HepG2 (cell line): ENCODE measurements at regions not wholly inside any gene's neighbourhood (a gene's known extent, or its start where the extent isn't known, plus 50 kb on each side); places are given as distances from the start of the nearest gene placed in this dataset.
A peak's percentile ranks its signal among the peaks of the same experiment; 100 is the strongest.

ENCODE experiments used
- ATAC-seq: fragments of 200-7000 bp; cut with Tn5 transposase; 3 replicates; pipeline ENCODE4 v1.9.1; 2020; ENCODE audit warnings: mild to moderate bottlenecking, moderate library complexity
- BruUV-seq: library from RNA; stranded (reverse); fragments of 400-500 nt; replicated peaks from 2 replicates; lab custom pipeline; 2021; lab: Mats Ljungman, UMichigan
- CTCF ChIA-PET: fragments of 300-600 bp; formaldehyde crosslinking; extraction: SDS; loops from one replicate; lab custom pipeline; 2021; ENCODE audit warnings: low total read pairs, inconsistent platforms, low intra/inter-chr PET ratio; lab: Yijun Ruan, JAX
- POLR2A ChIA-PET: fragments of 350-600 bp; sonication (Branson Sonifier 250); formaldehyde crosslinking; loops from one replicate; lab custom pipeline; 2020; ENCODE audit warnings: antibody characterized with exemption, inconsistent platforms; lab: Yijun Ruan, JAX
- DNase-seq: peaks from one replicate; pipeline ENCODE4 v3.0.0-alpha.2; 2015; ENCODE audit warnings: low spot score
- FAIRE-seq: peaks from 3 replicates; lab custom pipeline; 2011; peaks lifted over from hg19 to GRCh38; lab: Jason Lieb, UNC
- H2AFZ ChIP-seq: one replicate; pipeline ENCODE4 v1.6.1; 2011; ENCODE audit warnings: low read length, inconsistent platforms
- H3K27ac ChIP-seq: fragments of 300-600 bp; 3 replicates; pipeline ENCODE4 v1.8.0; 2011; ENCODE audit warnings: mixed run types, mild to moderate bottlenecking, mixed read lengths, low read length, inconsistent platforms; ENCODE audit not compliant: insufficient read depth; ENCODE audit errors: extremely low read length
- H3K27me3 ChIP-seq, 2 experiments: fragments of 200-600 bp in 1 of 2; 2 replicates in 1 of 2; 3 replicates in 1 of 2; pipeline versions ENCODE4 v1.6.0 to v1.8.0; 2011; ENCODE audit warnings: low read length in 2 of 2, mild to moderate bottlenecking in 2 of 2, moderate library complexity in 2 of 2, inconsistent platforms in 1 of 2; ENCODE audit not compliant: insufficient read depth in 2 of 2, control insufficient read depth in 1 of 2
- H3K36me3 ChIP-seq, 2 experiments: fragments of 200-600 bp in 1 of 2; replicated peaks in 1 of 2; 2 replicates in 1 of 2; 3 replicates in 1 of 2; pipeline versions ENCODE4 v1.5.1 to v1.8.0; 2011; ENCODE audit warnings: low read length in 2 of 2, inconsistent platforms in 1 of 2; ENCODE audit not compliant: insufficient read depth in 2 of 2, control insufficient read depth in 1 of 2
- H3K4me1 ChIP-seq: 2 replicates; pipeline ENCODE4 v1.5.1; 2012; ENCODE audit warnings: low read length, inconsistent platforms; ENCODE audit not compliant: insufficient read depth
- H3K4me2 ChIP-seq: 2 replicates; pipeline ENCODE4 v1.6.0; 2011; ENCODE audit warnings: low read depth, low read length, inconsistent platforms
- H3K4me3 ChIP-seq, 3 experiments: fragments of 200-600 bp in 1 of 3; sonication (generic), shearing (Covaris generic) in 1 of 3; replicated peaks in 1 of 3; 2 replicates each; pipeline ENCODE4 v1.5.1; 2011 to 2016; ENCODE audit warnings: low read length in 3 of 3, inconsistent platforms in 2 of 3, low read depth in 2 of 3, mild to moderate bottlenecking in 2 of 3, control low read depth in 1 of 3, mixed read lengths in 1 of 3; ENCODE audit not compliant: insufficient read depth in 1 of 3
- H3K79me2 ChIP-seq: one replicate; pipeline ENCODE4 v1.6.1; 2011; ENCODE audit warnings: low read length, inconsistent platforms; ENCODE audit not compliant: insufficient read depth
- H3K9ac ChIP-seq: 2 replicates; pipeline ENCODE4 v1.6.0; 2011; ENCODE audit warnings: mild to moderate bottlenecking, low read depth, low read length, inconsistent platforms; ENCODE audit not compliant: insufficient read depth
- H3K9me3 ChIP-seq: 2 replicates; pipeline ENCODE4 v1.5.1; 2012; ENCODE audit warnings: mild to moderate bottlenecking, low read length
- H4K20me1 ChIP-seq: 2 replicates; pipeline ENCODE4 v1.6.0; 2011; ENCODE audit warnings: inconsistent platforms, mild to moderate bottlenecking, low read length, moderate library complexity; ENCODE audit not compliant: insufficient read depth
- CREB1 ChIP-seq, 2 experiments: fragments of 450-650 bp in 1 of 2; IDR thresholded peaks; 2 replicates each; pipeline ENCODE4 v1.6.1; 2016 to 2017; ENCODE audit warnings: control low read depth in 1 of 2, mild to moderate bottlenecking in 1 of 2, missing compliant biosample characterization in 1 of 2, missing genetic modification characterization in 1 of 2
- HOMEZ ChIP-seq: IDR thresholded peaks from 2 replicates; pipeline ENCODE4 v1.6.1; 2016; ENCODE audit warnings: low read depth
- MYPOP ChIP-seq: sonication (generic); formaldehyde crosslinking; IDR thresholded peaks from 2 replicates; pipeline ENCODE4 v1.8.1; 2023; ENCODE audit warnings: mild to moderate bottlenecking, moderate library complexity, missing genetic modification reagents
- ZBTB46 ChIP-seq: sonication (generic); formaldehyde crosslinking; IDR thresholded peaks from 2 replicates; pipeline ENCODE4 v1.4.0; 2020; ENCODE audit warnings: mild to moderate bottlenecking, missing genetic modification reagents, borderline replicate concordance
- ZNF251 ChIP-seq: sonication (generic); formaldehyde crosslinking; IDR thresholded peaks from 2 replicates; pipeline ENCODE4 v1.9.0; 2021; ENCODE audit warnings: mild to moderate bottlenecking, missing genetic modification reagents
- ZNF597 ChIP-seq: sonication (generic); formaldehyde crosslinking; IDR thresholded peaks from 2 replicates; pipeline ENCODE4 v1.5.0; 2020; ENCODE audit warnings: missing genetic modification reagents
- ZNF646 ChIP-seq: sonication (generic); formaldehyde crosslinking; IDR thresholded peaks from 2 replicates; pipeline ENCODE4 v1.9.0; 2021; ENCODE audit warnings: mild to moderate bottlenecking, missing genetic modification reagents
- WGBS: methylation state at CpG from one replicate; pipeline ENCODE4 v1.1.6; 2017; ENCODE audit warnings: low lambda C conversion rate; 5-methylcytosine and 5-hydroxymethylcytosine counted together
- in situ Hi-C: cut with HindIII; loops from 2 replicates; pipeline ENCODE4 v1.10.0; 2017; ENCODE audit warnings: low pct_unique_long_range_greater_than_20kb; ENCODE audit not compliant: extremely low pct_ligation_motif_present
- intact Hi-C: fragments of 100-400 bp; cut with micrococcal nuclease; formaldehyde crosslinking; loops from one replicate; pipeline ENCODE4 v1.10.0; 2022; ENCODE audit not compliant: unreplicated experiment

- TF ChIP-seq ZBTB46 (CRISPR knock-in tag) = no peak
- no peak for TF ChIP-seq ZNF597
These were observed 678.4 kb downstream of the MED13L start (continued) for GRCh38 chr12:115598871-115599811.

GRCh38 chr12:115597157-115597712, 680.3 kb downstream of the MED13L start:
- no peaks in the 10 kb centered on the region for H3K79me2 ChIP-seq
- WGBS = 51% methylated on average over 3 of the region's 3 CpGs
- intact Hi-C loops = no loop called here
- FAIRE-seq (no peak), DNase-seq (peak; percentile 10), ATAC-seq (no peak)
- ChIA-PET CTCF (no interaction called here), POLR2A (no interaction called here)
- BruUV-seq = no TSS peak
- no peaks in the 10 kb centered on the region for H3K4me1 ChIP-seq
- no peaks in the 10 kb centered on the region for H3K36me3 ChIP-seq
- no peaks in the 10 kb centered on the region for H4K20me1 ChIP-seq
- H2AFZ ChIP-seq = no peak overlapping the region
- in situ Hi-C loops = no loop called here
- H3K4me3 ChIP-seq = no peak overlapping the region
- no peaks in the 10 kb centered on the region for H3K9me3 ChIP-seq
- no peak overlapping the region for H3K27ac ChIP-seq
- no peak overlapping the region for H3K4me2 ChIP-seq
- H3K9ac ChIP-seq = no peak overlapping the region
- H3K27me3 ChIP-seq = peaks cover 0 to 18% of the 10 kb centered on the region in 2 experiments; a peak in 4 of 5 replicates
- TF ChIP-seq HOMEZ (CRISPR knock-in tag) = no peak
- TF ChIP-seq ZNF251 (CRISPR knock-in tag) = no peak
- 0 out of 2 replicates have a peak, but pooled peaks have one; percentile 7 for TF ChIP-seq CREB1 (IDR thresholded peaks at IDR 0.05)
- TF ChIP-seq CREB1 (CRISPR knock-in tag; IDR thresholded peaks at IDR 0.05) = no peak
- TF ChIP-seq ZNF646 (CRISPR knock-in tag) = no peak
- TF ChIP-seq MYPOP (CRISPR knock-in tag) = no peak
